ENCODE measurements at regions not wholly inside any gene's neighbourhood (a gene's known extent, or its start where the extent isn't known, plus 50 kb on each side); places are given as distances from the start of the nearest gene placed in this dataset.

GRCh38 chr6:51386347-51386836 lies 567.7 kb downstream of the TFAP2B start:
- no peak for ATAC-seq
- no peak for TF ChIP-seq CREB5 (CRISPR knock-in tag; IDR thresholded peaks at IDR 0.05; ENCODE audit: low read depth)
- no peak for TF ChIP-seq CSRNP3 (CRISPR knock-in tag; IDR thresholded peaks at IDR 0.05)
- TF ChIP-seq TCF4 (CRISPR knock-in tag; IDR thresholded peaks at IDR 0.05; ENCODE audit: borderline replicate concordance), result no peak
- no peak for TF ChIP-seq OSR1 (CRISPR knock-in tag; IDR thresholded peaks at IDR 0.05)
- TF ChIP-seq GLIS3 (CRISPR knock-in tag; IDR thresholded peaks at IDR 0.05), result no peak
- no peak for TF ChIP-seq ESRRG (CRISPR knock-in tag; IDR thresholded peaks at IDR 0.05)

- no peak for TF ChIP-seq ZFP30 (CRISPR knock-in tag; IDR thresholded peaks at IDR 0.05)
- no peak for TF ChIP-seq TOX (CRISPR knock-in tag; IDR thresholded peaks at IDR 0.05; ENCODE audit: borderline replicate concordance)
- TF ChIP-seq ZNF8 (CRISPR knock-in tag; IDR thresholded peaks at IDR 0.05), result no peak
- TF ChIP-seq ZFP3 (CRISPR knock-in tag; IDR thresholded peaks at IDR 0.05), result no peak
- no peak for TF ChIP-seq TCF4 (CRISPR knock-in tag; IDR thresholded peaks at IDR 0.05; ENCODE audit: borderline replicate concordance)
- TF ChIP-seq ARNTL (CRISPR knock-in tag; IDR thresholded peaks at IDR 0.05; ENCODE audit: borderline replicate concordance, low read depth), result no peak
- TF ChIP-seq PATZ1 (CRISPR knock-in tag; IDR thresholded peaks at IDR 0.05; ENCODE audit: borderline replicate concordance), result no peak
- TF ChIP-seq CREB5 (CRISPR knock-in tag; IDR thresholded peaks at IDR 0.05; ENCODE audit: low read depth), result no peak
- TF ChIP-seq CSRNP3 (CRISPR knock-in tag; IDR thresholded peaks at IDR 0.05), result no peak
- no peak for TF ChIP-seq OSR1 (CRISPR knock-in tag; IDR thresholded peaks at IDR 0.05)
- no peak for TF ChIP-seq TSHZ2 (CRISPR knock-in tag; IDR thresholded peaks at IDR 0.05)
- no peak for ATAC-seq
Observed at GRCh38 chr6:51387907-51388306, 569.2 kb downstream of the TFAP2B start.

- no peak for ATAC-seq
- TF ChIP-seq GLIS3 (CRISPR knock-in tag; IDR thresholded peaks at IDR 0.05) (no peak), ZNF8 (CRISPR knock-in tag; IDR thresholded peaks at IDR 0.05) (no peak), BACH2 (CRISPR knock-in tag; IDR thresholded peaks at IDR 0.05; ENCODE audit: borderline replicate concordance) (no peak), POU6F1 (CRISPR knock-in tag; IDR thresholded peaks at IDR 0.05; ENCODE audit: borderline replicate concordance, low read depth) (no peak), ZNF565 (CRISPR knock-in tag; conservative IDR thresholded peaks at IDR 0.05; ENCODE audit: low read depth) (no peak), SNAI2 (CRISPR knock-in tag; IDR thresholded peaks at IDR 0.05) (no peak), PPARA (CRISPR knock-in tag; IDR thresholded peaks at IDR 0.05; ENCODE audit: borderline replicate concordance) (no peak), ISL1 (CRISPR knock-in tag; IDR thresholded peaks at IDR 0.05) (no peak), CSRNP3 (CRISPR knock-in tag; IDR thresholded peaks at IDR 0.05) (no peak), ESRRG (CRISPR knock-in tag; IDR thresholded peaks at IDR 0.05) (no peak), TCF4 (CRISPR knock-in tag; IDR thresholded peaks at IDR 0.05; ENCODE audit: borderline replicate concordance) (no peak), OSR1 (CRISPR knock-in tag; IDR thresholded peaks at IDR 0.05) (no peak), TSHZ2 (CRISPR knock-in tag; IDR thresholded peaks at IDR 0.05) (no peak), ZFP3 (CRISPR knock-in tag; IDR thresholded peaks at IDR 0.05) (no peak)
Observed at GRCh38 chr6:51394061-51394460, 575.4 kb downstream of the TFAP2B start.

All from SK-N-SH treated with all-trans-retinoic acid at 6 μM for 48 hours (cell line).